Right ventricle myocardium inferior (tissue), 1 donor: ENCODE measurements at regions not wholly inside any gene's neighbourhood (a gene's known extent, or its start where the extent isn't known, plus 50 kb on each side); places are given as distances from the start of the nearest gene placed in this dataset.
A peak's percentile ranks its signal among the peaks of the same experiment; 100 is the strongest.
"Not testable (repeated sequence)": the region's sequence is repeated elsewhere in the genome, so short reads cannot be mapped to it uniquely, and the experiment has no call there.

Experiments
- ATAC-seq: fragments of 200-7000 bp; cut with Tn5 transposase; one replicate; pipeline ENCODE4 v1.9.1; 2020; ENCODE audit warnings: mild to moderate bottlenecking, moderate library complexity
- DNase-seq: peaks from one replicate; pipeline ENCODE4 v3.0.0; 2021; ENCODE audit errors: missing footprints
- intact Hi-C: fragments of 100-400 bp; cut with DNase I; formaldehyde crosslinking; loops from one replicate; pipeline ENCODE4 v1.11.0; 2022
- donor health status: DM: no; HTN: yes; CAD: no; lungs with severe emphysema.

- intact Hi-C loops: loop anchor here (10.0 kb wide), 1 partner anchor 51 kb away; no protein-coding TSS in a partner anchor
- ATAC-seq: peak; percentile 46
- not testable (repeated sequence) for DNase-seq
Observed at GRCh38 chr3:143175940-143176894, 56.6 kb downstream of the CHST2 start.

- intact Hi-C loops: loop anchor here (10.0 kb wide), 1 partner anchor 53 kb away; no protein-coding TSS in a partner anchor
- DNase-seq: not testable (repeated sequence)
- peak; percentile 23 for ATAC-seq
Observed at GRCh38 chr3:143177965-143178364, 58.4 kb downstream of the CHST2 start.

- ATAC-seq, DNase-seq: not testable (repeated sequence)
- intact Hi-C loops: loop anchor here (10.0 kb wide), 1 partner anchor 54 kb away; no protein-coding TSS in a partner anchor
Observed at GRCh38 chr3:143178775-143179548, 59.4 kb downstream of the CHST2 start.

GRCh38 chr3:143179603-143180002, 60.0 kb downstream of the CHST2 start:
- ATAC-seq: no peak

GRCh38 chr3:143180860-143181259, 61.3 kb downstream of the CHST2 start:
- intact Hi-C loops, ATAC-seq, DNase-seq: not testable (repeated sequence)

More at GRCh38 chr3:143179603-143180002, 60.0 kb downstream of the CHST2 start:
- intact Hi-C loops: loop anchor here (10.0 kb wide), 1 partner anchor 55 kb away; no protein-coding TSS in a partner anchor
- DNase-seq: no peak

- DNase-seq, intact Hi-C loops, ATAC-seq: not testable (repeated sequence)
Observed at GRCh38 chr3:143181977-143182376, 62.4 kb downstream of the CHST2 start.

GRCh38 chr3:143182866-143183664, 63.5 kb downstream of the CHST2 start:
- ATAC-seq (no peak), DNase-seq (no peak)
- intact Hi-C loops: no loop called here

- intact Hi-C loops: no loop called here
- DNase-seq (no peak), ATAC-seq (no peak)
Observed at GRCh38 chr3:143183665-143183964, 64.0 kb downstream of the CHST2 start.

GRCh38 chr3:143184099-143184498, 64.5 kb downstream of the CHST2 start:
- intact Hi-C loops: no loop called here
- DNase-seq (no peak), ATAC-seq (peak; percentile 28)

- DNase-seq (no peak), ATAC-seq (no peak)
- intact Hi-C loops: no loop called here
Observed at GRCh38 chr3:143185401-143185800, 65.8 kb downstream of the CHST2 start.

GRCh38 chr3:143187111-143187510, 67.5 kb downstream of the CHST2 start:
- DNase-seq (no peak), ATAC-seq (no peak)
- intact Hi-C loops: no loop called here

- intact Hi-C loops: no loop called here
- ATAC-seq (no peak), DNase-seq (no peak)
Observed at GRCh38 chr3:143188881-143189280, 69.3 kb downstream of the CHST2 start.

GRCh38 chr3:143190101-143190500, 70.5 kb downstream of the CHST2 start:
- intact Hi-C loops: no loop called here
- ATAC-seq (no peak), DNase-seq (no peak)

GRCh38 chr3:143192193-143192592, 72.6 kb downstream of the CHST2 start:
- ATAC-seq (no peak), DNase-seq (no peak)
- intact Hi-C loops: no loop called here

GRCh38 chr3:143200001-143200924, 80.7 kb downstream of the CHST2 start:
- no peak for ATAC-seq
- intact Hi-C loops: no loop called here

GRCh38 chr3:143201045-143201444, 81.5 kb downstream of the CHST2 start:
- intact Hi-C loops: no loop called here
- ATAC-seq (no peak), DNase-seq (no peak)

More at GRCh38 chr3:143200001-143200924, 80.7 kb downstream of the CHST2 start:
- no peak for DNase-seq

- intact Hi-C loops: no loop called here
- DNase-seq (no peak), ATAC-seq (no peak)
Observed at GRCh38 chr3:143201870-143202752, 82.5 kb downstream of the CHST2 start.
